ENCODE measurements at regions not wholly inside any gene's neighbourhood (a gene's known extent, or its start where the extent isn't known, plus 50 kb on each side); places are given as distances from the start of the nearest gene placed in this dataset.

DNA sequence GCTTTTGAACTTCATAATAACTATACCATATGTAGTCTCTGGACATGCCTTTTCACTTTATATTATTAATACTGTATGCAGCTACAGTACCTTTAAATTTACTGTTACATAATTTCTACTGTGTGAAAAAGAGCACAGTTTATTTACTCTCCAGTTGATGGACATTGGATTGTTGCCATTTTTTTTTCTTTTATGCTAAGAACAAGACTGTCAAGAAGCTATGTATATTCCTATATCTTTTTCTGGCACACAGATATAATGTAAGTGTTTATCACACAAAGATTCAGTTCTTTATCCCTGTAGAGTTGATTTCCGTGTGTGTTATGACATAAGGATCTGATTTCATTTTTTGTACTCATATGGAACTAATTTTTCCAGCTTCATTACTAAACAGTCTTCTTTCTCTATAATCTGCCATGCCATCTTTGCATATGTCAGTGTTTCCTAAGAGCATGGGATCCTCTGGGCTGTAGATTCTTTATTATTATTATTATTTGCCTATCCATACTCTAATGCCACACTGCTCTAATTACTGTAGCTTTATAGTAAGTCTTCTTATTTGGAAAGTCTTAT is 593.0 kb upstream of the ATP2B1 start:
- TF ChIP-seq, protein P1, sequence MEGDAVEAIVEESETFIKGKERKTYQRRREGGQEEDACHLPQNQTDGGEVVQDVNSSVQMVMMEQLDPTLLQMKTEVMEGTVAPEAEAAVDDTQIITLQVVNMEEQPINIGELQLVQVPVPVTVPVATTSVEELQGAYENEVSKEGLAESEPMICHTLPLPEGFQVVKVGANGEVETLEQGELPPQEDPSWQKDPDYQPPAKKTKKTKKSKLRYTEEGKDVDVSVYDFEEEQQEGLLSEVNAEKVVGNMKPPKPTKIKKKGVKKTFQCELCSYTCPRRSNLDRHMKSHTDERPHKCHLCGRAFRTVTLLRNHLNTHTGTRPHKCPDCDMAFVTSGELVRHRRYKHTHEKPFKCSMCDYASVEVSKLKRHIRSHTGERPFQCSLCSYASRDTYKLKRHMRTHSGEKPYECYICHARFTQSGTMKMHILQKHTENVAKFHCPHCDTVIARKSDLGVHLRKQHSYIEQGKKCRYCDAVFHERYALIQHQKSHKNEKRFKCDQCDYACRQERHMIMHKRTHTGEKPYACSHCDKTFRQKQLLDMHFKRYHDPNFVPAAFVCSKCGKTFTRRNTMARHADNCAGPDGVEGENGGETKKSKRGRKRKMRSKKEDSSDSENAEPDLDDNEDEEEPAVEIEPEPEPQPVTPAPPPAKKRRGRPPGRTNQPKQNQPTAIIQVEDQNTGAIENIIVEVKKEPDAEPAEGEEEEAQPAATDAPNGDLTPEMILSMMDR (IDR thresholded peaks at IDR 0.05) = no peak
- TF ChIP-seq POLR2A (IDR thresholded peaks at IDR 0.05) = no peak
- TF ChIP-seq EP300 (IDR thresholded peaks at IDR 0.05) = no peak
- no peak for TF ChIP-seq POLR2AphosphoS5 (IDR thresholded peaks at IDR 0.05)

Data from sigmoid colon (tissue), 4 donors.